DND-41 (cell line): ENCODE measurements at regions not wholly inside any gene's neighbourhood (a gene's known extent, or its start where the extent isn't known, plus 50 kb on each side); places are given as distances from the start of the nearest gene placed in this dataset.

ENCODE experiments used
- ATAC-seq: fragments of 200-7000 bp; cut with Tn5 transposase; 3 replicates; pipeline ENCODE4 v1.9.1; 2021; ENCODE audit warnings: low read depth; ENCODE audit not compliant: insufficient read depth
- DNase-seq: peaks from one replicate; pipeline ENCODE4 v3.0.0-alpha.2; 2020
- H2AFZ ChIP-seq: 2 replicates; pipeline ENCODE4 v1.6.0; 2012; ENCODE audit warnings: low read depth, low read length
- H3K27ac ChIP-seq: 2 replicates; pipeline ENCODE4 v1.5.1; 2012; ENCODE audit warnings: low read length, inconsistent platforms
- H3K27me3 ChIP-seq: fragments of 200-600 bp; sonication (generic); 2 replicates; pipeline ENCODE4 v1.6.0; 2012; ENCODE audit warnings: low read length, mild to moderate bottlenecking, inconsistent platforms; ENCODE audit not compliant: insufficient read depth, poor library complexity
- H3K36me3 ChIP-seq: 2 replicates; pipeline ENCODE4 v1.5.1; 2012; ENCODE audit warnings: low read length, inconsistent platforms; ENCODE audit not compliant: insufficient read depth
- H3K4me1 ChIP-seq: 2 replicates; pipeline ENCODE4 v1.5.1; 2012; ENCODE audit warnings: mild to moderate bottlenecking, low read length; ENCODE audit not compliant: insufficient read depth
- H3K4me2 ChIP-seq: 2 replicates; pipeline ENCODE4 v1.6.0; 2012; ENCODE audit warnings: mild to moderate bottlenecking, moderate library complexity, low read length, inconsistent platforms; ENCODE audit not compliant: insufficient read depth
- H3K4me3 ChIP-seq, 2 experiments: fragments of 200-600 bp in 1 of 2; shearing (Covaris generic) in 1 of 2; 2 replicates each; pipeline ENCODE4 v1.5.1; 2012 to 2016; ENCODE audit warnings: inconsistent platforms in 2 of 2, low read length in 2 of 2, mild to moderate bottlenecking in 2 of 2, low read depth in 1 of 2, moderate library complexity in 1 of 2
- H3K79me2 ChIP-seq: 2 replicates; pipeline ENCODE4 v1.6.0; 2012; ENCODE audit warnings: low read length, inconsistent platforms; ENCODE audit not compliant: insufficient read depth
- H3K9ac ChIP-seq: 2 replicates; pipeline ENCODE4 v1.6.0; 2012; ENCODE audit warnings: low read depth, mild to moderate bottlenecking, inconsistent platforms, low read length, moderate library complexity
- H3K9me3 ChIP-seq: 2 replicates; pipeline ENCODE4 v1.5.1; 2012; ENCODE audit warnings: low read length, moderate library complexity, mild to moderate bottlenecking, inconsistent platforms; ENCODE audit not compliant: insufficient read depth, severe bottlenecking
- H4K20me1 ChIP-seq: 2 replicates; pipeline ENCODE4 v1.6.0; 2012; ENCODE audit warnings: low read length; ENCODE audit not compliant: insufficient read depth
- EZH2 ChIP-seq: IDR thresholded peaks from 3 replicates; pipeline ENCODE4 v1.6.1; 2012; ENCODE audit warnings: borderline replicate concordance, low read depth, mild to moderate bottlenecking, moderate library complexity, low read length, inconsistent platforms; ENCODE audit not compliant: severe bottlenecking
- TF ChIP-seq, protein P1 (sequence below): IDR thresholded peaks from 2 replicates; pipeline ENCODE4 v1.5.1; 2012; ENCODE audit warnings: borderline replicate concordance, low read length, moderate library complexity, mild to moderate bottlenecking; ENCODE audit not compliant: poor library complexity, severe bottlenecking; ENCODE audit errors: extremely low read depth

DNA sequence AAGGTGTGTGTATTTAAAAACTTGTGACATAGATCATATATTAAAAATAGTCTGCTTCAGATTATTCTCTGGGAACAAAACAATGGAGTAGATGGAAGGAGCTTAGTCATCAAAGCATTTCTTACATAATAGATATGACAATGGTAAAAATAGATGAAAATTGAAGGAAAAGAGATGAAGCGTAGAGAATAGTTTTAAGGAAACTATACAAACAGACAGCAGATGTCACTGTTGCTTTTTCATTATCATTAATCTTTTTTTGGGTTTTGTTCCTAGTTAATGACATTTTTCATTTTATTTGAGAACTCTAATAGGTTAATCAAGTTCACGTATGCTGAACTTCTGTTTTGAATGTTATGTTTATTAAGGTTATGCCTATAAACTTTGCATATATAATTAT lies 149.2 kb upstream of the FBXO33 start:
- H2AFZ ChIP-seq: no peak overlapping the region
- no peaks in the 10 kb centered on the region for H3K36me3 ChIP-seq
- no peak overlapping the region for H3K4me2 ChIP-seq
- no peaks in the 10 kb centered on the region for H3K9me3 ChIP-seq
- H3K4me3 ChIP-seq: no peak overlapping the region
- no peaks in the 10 kb centered on the region for H3K27me3 ChIP-seq
- no peak overlapping the region for H3K27ac ChIP-seq
- ATAC-seq (no peak), DNase-seq (no peak)
- TF ChIP-seq EZH2: no peak
- TF ChIP-seq, protein P1, sequence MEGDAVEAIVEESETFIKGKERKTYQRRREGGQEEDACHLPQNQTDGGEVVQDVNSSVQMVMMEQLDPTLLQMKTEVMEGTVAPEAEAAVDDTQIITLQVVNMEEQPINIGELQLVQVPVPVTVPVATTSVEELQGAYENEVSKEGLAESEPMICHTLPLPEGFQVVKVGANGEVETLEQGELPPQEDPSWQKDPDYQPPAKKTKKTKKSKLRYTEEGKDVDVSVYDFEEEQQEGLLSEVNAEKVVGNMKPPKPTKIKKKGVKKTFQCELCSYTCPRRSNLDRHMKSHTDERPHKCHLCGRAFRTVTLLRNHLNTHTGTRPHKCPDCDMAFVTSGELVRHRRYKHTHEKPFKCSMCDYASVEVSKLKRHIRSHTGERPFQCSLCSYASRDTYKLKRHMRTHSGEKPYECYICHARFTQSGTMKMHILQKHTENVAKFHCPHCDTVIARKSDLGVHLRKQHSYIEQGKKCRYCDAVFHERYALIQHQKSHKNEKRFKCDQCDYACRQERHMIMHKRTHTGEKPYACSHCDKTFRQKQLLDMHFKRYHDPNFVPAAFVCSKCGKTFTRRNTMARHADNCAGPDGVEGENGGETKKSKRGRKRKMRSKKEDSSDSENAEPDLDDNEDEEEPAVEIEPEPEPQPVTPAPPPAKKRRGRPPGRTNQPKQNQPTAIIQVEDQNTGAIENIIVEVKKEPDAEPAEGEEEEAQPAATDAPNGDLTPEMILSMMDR: peak; percentile 60
- no peaks in the 10 kb centered on the region for H3K79me2 ChIP-seq
- H3K4me1 ChIP-seq: no peaks in the 10 kb centered on the region
- H4K20me1 ChIP-seq: no peaks in the 10 kb centered on the region
- H3K9ac ChIP-seq: no peak overlapping the region

DNA sequence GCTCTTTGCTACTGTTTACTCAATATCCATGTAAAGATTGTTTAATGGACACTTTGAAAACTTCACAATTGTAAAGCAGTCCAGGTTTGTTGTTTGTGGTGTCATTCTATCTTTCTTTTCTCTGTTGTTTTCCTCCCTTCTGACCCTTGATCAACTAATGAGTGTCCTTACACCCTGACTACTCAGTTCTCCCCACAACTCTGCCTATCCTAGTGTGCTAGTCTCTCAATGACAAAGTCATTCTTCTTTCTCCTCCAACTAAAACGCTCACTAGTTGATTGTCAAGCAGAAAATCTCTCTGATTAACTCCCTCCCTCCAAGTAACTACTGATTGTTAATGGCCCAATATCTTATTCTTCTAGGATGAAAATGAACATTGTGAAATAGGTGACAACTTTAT lies 148.5 kb upstream of the FBXO33 start:
- Histone ChIP-seq H3K9me3 (no peaks in the 10 kb centered on the region), H4K20me1 (no peaks in the 10 kb centered on the region), H3K4me2 (no peak overlapping the region), H3K27ac (no peak overlapping the region), H3K4me1 (no peaks in the 10 kb centered on the region), H3K27me3 (no peaks in the 10 kb centered on the region), H3K36me3 (no peaks in the 10 kb centered on the region), H3K79me2 (no peaks in the 10 kb centered on the region), H3K9ac (no peak overlapping the region), H3K4me3 (no peak overlapping the region), H2AFZ (no peak overlapping the region)
- DNase-seq (no peak), ATAC-seq (no peak)
- TF ChIP-seq EZH2: no peak
- TF ChIP-seq, protein P1: no peak

DNA sequence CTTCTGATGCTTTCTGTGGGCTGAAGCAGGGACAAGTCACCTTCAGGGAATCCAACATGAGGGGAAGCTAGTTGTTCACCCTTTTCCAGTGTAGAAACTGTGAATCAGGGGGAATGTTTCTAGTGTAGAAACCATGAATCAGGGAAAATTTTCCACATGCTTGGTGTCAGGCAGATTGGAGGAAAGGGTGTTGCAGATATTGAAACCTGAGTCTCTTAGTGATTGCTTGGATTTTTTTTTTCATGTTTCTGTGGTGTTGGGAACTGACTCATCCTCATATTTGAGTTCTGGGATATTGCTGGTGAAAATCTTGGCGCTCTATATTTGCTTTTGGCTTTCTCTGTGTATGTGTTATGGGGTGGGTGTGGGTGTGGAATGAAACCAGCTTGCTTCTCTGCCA lies 144.5 kb upstream of the FBXO33 start:
- no peak overlapping the region for H2AFZ ChIP-seq
- H4K20me1 ChIP-seq: no peaks in the 10 kb centered on the region
- no peak overlapping the region for H3K27ac ChIP-seq
- H3K79me2 ChIP-seq: no peaks in the 10 kb centered on the region
- H3K36me3 ChIP-seq: no peaks in the 10 kb centered on the region
- no peaks in the 10 kb centered on the region for H3K27me3 ChIP-seq
- H3K9ac ChIP-seq: no peak overlapping the region
- H3K4me2 ChIP-seq: no peak overlapping the region
- H3K9me3 ChIP-seq: no peaks in the 10 kb centered on the region
- TF ChIP-seq, protein P1: no peak
- no peak for TF ChIP-seq EZH2
- DNase-seq (no peak), ATAC-seq (no peak)
- H3K4me3 ChIP-seq: no peak overlapping the region
- no peaks in the 10 kb centered on the region for H3K4me1 ChIP-seq

DNA sequence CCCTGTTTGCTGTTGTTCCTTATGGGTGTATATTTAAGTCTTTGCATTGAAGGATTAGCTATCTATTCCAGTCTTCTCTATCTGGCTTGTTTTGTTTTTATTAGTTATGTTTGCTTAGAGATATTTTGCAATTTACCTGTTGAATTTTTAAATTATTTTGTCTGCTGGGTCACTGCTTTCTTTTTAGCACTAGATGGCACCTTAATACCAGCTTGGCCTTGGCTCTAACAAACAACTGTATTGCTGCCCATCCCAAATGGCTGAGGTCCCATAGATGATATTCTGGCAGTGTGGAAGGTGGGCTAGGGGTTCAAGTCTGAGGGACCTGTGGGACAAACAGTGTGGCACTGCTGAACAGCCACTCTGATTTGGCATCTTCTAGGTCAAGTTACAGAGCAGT lies 144.0 kb upstream of the FBXO33 start:
- TF ChIP-seq, protein P1: peak; percentile 36
- TF ChIP-seq EZH2: no peak
- no peaks in the 10 kb centered on the region for H3K36me3 ChIP-seq
- no peak overlapping the region for H2AFZ ChIP-seq
- no peaks in the 10 kb centered on the region for H3K79me2 ChIP-seq
- no peak for DNase-seq
- no peaks in the 10 kb centered on the region for H3K9me3 ChIP-seq
- no peak overlapping the region for H3K4me3 ChIP-seq
- H4K20me1 ChIP-seq: no peaks in the 10 kb centered on the region
- no peaks in the 10 kb centered on the region for H3K4me1 ChIP-seq
- no peaks in the 10 kb centered on the region for H3K27me3 ChIP-seq
- H3K9ac ChIP-seq: no peak overlapping the region
- H3K4me2 ChIP-seq: no peak overlapping the region
- ATAC-seq: no peak
- H3K27ac ChIP-seq: no peak overlapping the region
